A673 (cell line): ENCODE measurements at regions not wholly inside any gene's neighbourhood (a gene's known extent, or its start where the extent isn't known, plus 50 kb on each side); places are given as distances from the start of the nearest gene placed in this dataset.

Experiments
- BruUV-seq: library from RNA; stranded (reverse); fragments of 400-500 nt; replicated peaks from 2 replicates; lab custom pipeline; 2021; lab: Mats Ljungman, UMichigan
- CTCF ChIA-PET: fragments of 300-600 bp; sonication (Branson Sonifier 250); formaldehyde crosslinking; loops from one replicate; lab custom pipeline; 2022; ENCODE audit warnings: antibody characterized with exemption; lab: Charles Lee
- POLR2A ChIA-PET: fragments of 300-600 bp; sonication (Branson Sonifier 250); formaldehyde crosslinking; loops from one replicate; lab custom pipeline; 2022; ENCODE audit warnings: antibody characterized with exemption; ENCODE audit not compliant: low non-redundant PET; lab: Charles Lee
- DNase-seq: peaks from one replicate; pipeline ENCODE4 v3.0.0-alpha.2; 2015; ENCODE audit warnings: low spot score
- H3K27ac ChIP-seq: fragments of 200-600 bp; sonication (generic); 2 replicates; pipeline ENCODE4 v1.5.1; 2016; ENCODE audit warnings: mixed run types, low read depth, mild to moderate bottlenecking, mixed read lengths, antibody characterized with exemption, low read length; ENCODE audit not compliant: poor library complexity, severe bottlenecking
- H3K27me3 ChIP-seq: fragments of 200-600 bp; sonication (generic); replicated peaks from 2 replicates; pipeline ENCODE4 v1.6.1; 2017; ENCODE audit warnings: mixed run types, low read depth, mild to moderate bottlenecking, mixed read lengths, antibody characterized with exemption, low read length; ENCODE audit not compliant: insufficient read depth, poor library complexity
- H3K36me3 ChIP-seq: fragments of 200-600 bp; sonication (generic); 2 replicates; pipeline ENCODE4 v1.6.1; 2016; ENCODE audit warnings: mixed run types, mild to moderate bottlenecking, mixed read lengths, antibody characterized with exemption, low read length; ENCODE audit not compliant: insufficient read depth, poor library complexity, severe bottlenecking
- H3K4me1 ChIP-seq: fragments of 200-600 bp; sonication (generic); 2 replicates; pipeline ENCODE4 v1.6.1; 2017; ENCODE audit warnings: mixed run types, mild to moderate bottlenecking, mixed read lengths, antibody characterized with exemption, low read length; ENCODE audit not compliant: insufficient read depth, poor library complexity, severe bottlenecking
- H3K4me3 ChIP-seq: fragments of 200-600 bp; sonication (generic); 2 replicates; pipeline ENCODE4 v1.5.1; 2016; ENCODE audit warnings: low read depth, mixed run types, mild to moderate bottlenecking, mixed read lengths, low read length; ENCODE audit not compliant: poor library complexity, severe bottlenecking
- H3K9me3 ChIP-seq: fragments of 200-600 bp; sonication (generic); 2 replicates; pipeline ENCODE4 v1.6.1; 2016; ENCODE audit warnings: mixed run types, low read depth, mild to moderate bottlenecking, mixed read lengths, antibody characterized with exemption, low read length; ENCODE audit not compliant: poor library complexity, severe bottlenecking
- EZH2 ChIP-seq: fragments of 200-600 bp; sonication (generic); IDR thresholded peaks from 2 replicates; pipeline ENCODE4 v1.6.1; 2017; ENCODE audit warnings: borderline replicate concordance, low read depth, mild to moderate bottlenecking, mixed read lengths, antibody characterized with exemption, low read length; ENCODE audit not compliant: poor library complexity, severe bottlenecking
- intact Hi-C: fragments of 100-400 bp; cut with micrococcal nuclease; formaldehyde crosslinking; loops from one replicate; pipeline ENCODE4 v1.10.0; 2022; ENCODE audit not compliant: unreplicated experiment
- TF ChIP-seq, protein P1 (sequence below): fragments of 300-800, 200-600 bp; sonication (generic); conservative IDR thresholded peaks from 2 replicates; pipeline ENCODE4 v1.5.1; 2017; ENCODE audit warnings: low read depth, mild to moderate bottlenecking, antibody characterized with exemption, low read length, moderate library complexity, mixed read lengths

DNA sequence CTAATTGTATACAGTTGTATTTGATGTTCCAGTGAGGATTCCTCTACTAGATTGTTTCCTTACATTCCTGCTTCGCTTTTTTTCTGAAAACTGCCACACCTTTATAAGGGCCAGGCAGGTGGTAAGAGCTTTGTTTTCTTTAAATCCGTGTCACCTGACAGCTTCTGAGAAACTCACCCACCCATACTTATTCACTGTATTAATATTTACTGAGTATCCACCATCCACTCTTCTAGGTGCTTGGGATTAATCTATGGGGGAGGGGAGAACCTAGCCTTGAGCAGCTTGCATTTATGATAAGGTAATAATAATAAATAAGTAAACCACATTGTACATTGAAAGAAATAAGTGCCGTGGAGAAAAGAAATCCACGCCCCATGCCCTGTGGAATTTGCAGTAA is 174.7 kb upstream of the AGAP1 start:
- DNase-seq: no peak
- H3K9me3 ChIP-seq: no peaks in the 10 kb centered on the region
- no peaks in the 10 kb centered on the region for H3K27me3 ChIP-seq
- no peak for TF ChIP-seq EZH2
- TF ChIP-seq, protein P1, sequence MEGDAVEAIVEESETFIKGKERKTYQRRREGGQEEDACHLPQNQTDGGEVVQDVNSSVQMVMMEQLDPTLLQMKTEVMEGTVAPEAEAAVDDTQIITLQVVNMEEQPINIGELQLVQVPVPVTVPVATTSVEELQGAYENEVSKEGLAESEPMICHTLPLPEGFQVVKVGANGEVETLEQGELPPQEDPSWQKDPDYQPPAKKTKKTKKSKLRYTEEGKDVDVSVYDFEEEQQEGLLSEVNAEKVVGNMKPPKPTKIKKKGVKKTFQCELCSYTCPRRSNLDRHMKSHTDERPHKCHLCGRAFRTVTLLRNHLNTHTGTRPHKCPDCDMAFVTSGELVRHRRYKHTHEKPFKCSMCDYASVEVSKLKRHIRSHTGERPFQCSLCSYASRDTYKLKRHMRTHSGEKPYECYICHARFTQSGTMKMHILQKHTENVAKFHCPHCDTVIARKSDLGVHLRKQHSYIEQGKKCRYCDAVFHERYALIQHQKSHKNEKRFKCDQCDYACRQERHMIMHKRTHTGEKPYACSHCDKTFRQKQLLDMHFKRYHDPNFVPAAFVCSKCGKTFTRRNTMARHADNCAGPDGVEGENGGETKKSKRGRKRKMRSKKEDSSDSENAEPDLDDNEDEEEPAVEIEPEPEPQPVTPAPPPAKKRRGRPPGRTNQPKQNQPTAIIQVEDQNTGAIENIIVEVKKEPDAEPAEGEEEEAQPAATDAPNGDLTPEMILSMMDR: no peak
- no peaks in the 10 kb centered on the region for H3K36me3 ChIP-seq
- CTCF ChIA-PET: no interaction called here
- H3K27ac ChIP-seq: no peak overlapping the region
- BruUV-seq: no TSS peak
- POLR2A ChIA-PET: no interaction called here
- intact Hi-C loops: no loop called here
- H3K4me3 ChIP-seq: no peak overlapping the region
- H3K4me1 ChIP-seq: no peaks in the 10 kb centered on the region

GRCh38 chr2:235320326-235320725 is 173.5 kb upstream of the AGAP1 start:
- no peak for TF ChIP-seq EZH2
- TF ChIP-seq, protein P1: no peak
- ChIA-PET POLR2A (no interaction called here), CTCF (no interaction called here)
- Histone ChIP-seq H3K27me3 (no peaks in the 10 kb centered on the region), H3K9me3 (no peaks in the 10 kb centered on the region), H3K4me1 (no peaks in the 10 kb centered on the region), H3K4me3 (no peak overlapping the region), H3K27ac (no peak overlapping the region), H3K36me3 (no peaks in the 10 kb centered on the region)
- BruUV-seq: no TSS peak
- intact Hi-C loops: no loop called here
- no peak for DNase-seq

DNA sequence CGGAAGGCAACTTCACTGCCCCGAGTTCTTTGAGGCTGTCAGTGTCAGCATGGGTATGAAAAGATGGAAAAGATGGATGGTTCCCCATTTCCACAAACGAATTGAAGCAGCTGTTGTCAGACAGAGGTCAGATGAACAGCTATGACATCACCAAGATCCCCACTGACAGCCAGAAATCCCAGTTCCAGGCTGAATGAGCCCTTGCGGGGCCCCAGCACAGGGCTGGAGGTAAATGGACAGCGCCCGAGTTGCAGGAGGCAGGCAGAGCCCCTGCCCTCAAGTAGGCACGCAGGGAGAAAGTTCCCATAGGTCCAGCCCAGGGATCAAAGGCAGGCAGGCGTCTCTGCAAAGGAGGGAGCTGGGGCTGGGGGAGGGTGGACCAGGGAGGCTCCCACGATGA is 169.5 kb upstream of the AGAP1 start:
- CTCF ChIA-PET: no interaction called here
- intact Hi-C loops: no loop called here
- TF ChIP-seq, protein P1: no peak
- no peak for TF ChIP-seq EZH2
- H3K27ac ChIP-seq: no peak overlapping the region
- H3K4me1 ChIP-seq: no peaks in the 10 kb centered on the region
- H3K9me3 ChIP-seq: no peaks in the 10 kb centered on the region
- no peak for DNase-seq
- H3K36me3 ChIP-seq: no peaks in the 10 kb centered on the region
- no peak overlapping the region for H3K4me3 ChIP-seq
- POLR2A ChIA-PET: no interaction called here
- no peaks in the 10 kb centered on the region for H3K27me3 ChIP-seq
- no TSS peak for BruUV-seq
